Midbrain (tissue), 1 donor: ENCODE measurements at regions not wholly inside any gene's neighbourhood (a gene's known extent, or its start where the extent isn't known, plus 50 kb on each side); places are given as distances from the start of the nearest gene placed in this dataset.

Experiments
- DNase-seq: peaks from one replicate; lab custom pipeline; 2025; lab: John Stamatoyannopoulos, UW

- DNase-seq: no peak
Observed at GRCh38 chr3:116639641-116640040, 69.9 kb upstream of the TUSC7 start.

- no peak for DNase-seq
Observed at GRCh38 chr3:116640109-116640508, 69.5 kb upstream of the TUSC7 start.

- no peak for DNase-seq
Observed at GRCh38 chr3:116643001-116643400, 66.6 kb upstream of the TUSC7 start.

GRCh38 chr3:116647996-116648395 lies 61.6 kb upstream of the TUSC7 start:
- DNase-seq: no peak
